VCaP (cell line): ENCODE measurements at regions not wholly inside any gene's neighbourhood (a gene's known extent, or its start where the extent isn't known, plus 50 kb on each side); places are given as distances from the start of the nearest gene placed in this dataset.
"Not testable (repeated sequence)": the region's sequence is repeated elsewhere in the genome, so short reads cannot be mapped to it uniquely, and the experiment has no call there.

Experiments
- H3K27ac ChIP-seq: fragments of 450-650 bp; 2 replicates; pipeline ENCODE4 v1.5.1; 2017
- TF ChIP-seq, protein P1 (sequence below): fragments of 450-650 bp; conservative IDR thresholded peaks from 2 replicates; pipeline ENCODE4 v1.5.1; 2017; ENCODE audit warnings: mild to moderate bottlenecking, moderate library complexity

DNA sequence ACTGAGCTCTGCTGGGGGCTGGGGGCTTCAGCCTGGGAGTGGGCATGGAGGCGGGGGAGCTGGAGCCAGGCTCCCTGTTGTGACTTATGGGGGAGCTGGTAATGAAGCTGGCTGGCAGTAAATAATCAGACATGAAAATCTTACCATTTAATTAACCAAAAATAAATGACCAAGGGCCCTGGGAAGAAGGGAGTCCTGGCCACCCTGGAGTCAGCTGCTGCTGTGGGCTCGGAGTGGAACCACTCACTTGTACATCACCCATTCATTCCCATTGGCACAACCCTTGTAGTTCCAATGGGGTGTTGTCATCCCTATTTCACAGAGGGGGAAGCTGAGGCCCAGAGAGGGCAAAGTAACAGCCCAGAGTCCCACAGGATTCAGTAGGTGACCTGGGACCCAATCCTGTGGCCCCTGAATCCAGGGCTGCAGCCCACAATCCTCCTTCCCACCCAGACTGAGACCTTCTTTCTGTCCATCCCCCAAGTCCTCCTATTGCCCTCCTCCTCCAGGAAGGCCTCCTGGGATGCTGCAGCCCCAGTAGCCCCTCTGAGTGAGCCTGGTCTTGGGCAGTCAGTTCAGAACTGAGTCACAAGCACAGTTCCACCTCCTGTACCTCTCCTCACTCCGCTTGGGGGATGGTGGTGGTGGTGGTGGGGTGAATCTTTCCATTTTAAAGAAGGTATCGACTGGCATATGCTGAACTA lies 259.4 kb upstream of the MVB12B start:
- TF ChIP-seq, protein P1, sequence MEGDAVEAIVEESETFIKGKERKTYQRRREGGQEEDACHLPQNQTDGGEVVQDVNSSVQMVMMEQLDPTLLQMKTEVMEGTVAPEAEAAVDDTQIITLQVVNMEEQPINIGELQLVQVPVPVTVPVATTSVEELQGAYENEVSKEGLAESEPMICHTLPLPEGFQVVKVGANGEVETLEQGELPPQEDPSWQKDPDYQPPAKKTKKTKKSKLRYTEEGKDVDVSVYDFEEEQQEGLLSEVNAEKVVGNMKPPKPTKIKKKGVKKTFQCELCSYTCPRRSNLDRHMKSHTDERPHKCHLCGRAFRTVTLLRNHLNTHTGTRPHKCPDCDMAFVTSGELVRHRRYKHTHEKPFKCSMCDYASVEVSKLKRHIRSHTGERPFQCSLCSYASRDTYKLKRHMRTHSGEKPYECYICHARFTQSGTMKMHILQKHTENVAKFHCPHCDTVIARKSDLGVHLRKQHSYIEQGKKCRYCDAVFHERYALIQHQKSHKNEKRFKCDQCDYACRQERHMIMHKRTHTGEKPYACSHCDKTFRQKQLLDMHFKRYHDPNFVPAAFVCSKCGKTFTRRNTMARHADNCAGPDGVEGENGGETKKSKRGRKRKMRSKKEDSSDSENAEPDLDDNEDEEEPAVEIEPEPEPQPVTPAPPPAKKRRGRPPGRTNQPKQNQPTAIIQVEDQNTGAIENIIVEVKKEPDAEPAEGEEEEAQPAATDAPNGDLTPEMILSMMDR, result no peak
- H3K27ac ChIP-seq, result no peak overlapping the region

DNA sequence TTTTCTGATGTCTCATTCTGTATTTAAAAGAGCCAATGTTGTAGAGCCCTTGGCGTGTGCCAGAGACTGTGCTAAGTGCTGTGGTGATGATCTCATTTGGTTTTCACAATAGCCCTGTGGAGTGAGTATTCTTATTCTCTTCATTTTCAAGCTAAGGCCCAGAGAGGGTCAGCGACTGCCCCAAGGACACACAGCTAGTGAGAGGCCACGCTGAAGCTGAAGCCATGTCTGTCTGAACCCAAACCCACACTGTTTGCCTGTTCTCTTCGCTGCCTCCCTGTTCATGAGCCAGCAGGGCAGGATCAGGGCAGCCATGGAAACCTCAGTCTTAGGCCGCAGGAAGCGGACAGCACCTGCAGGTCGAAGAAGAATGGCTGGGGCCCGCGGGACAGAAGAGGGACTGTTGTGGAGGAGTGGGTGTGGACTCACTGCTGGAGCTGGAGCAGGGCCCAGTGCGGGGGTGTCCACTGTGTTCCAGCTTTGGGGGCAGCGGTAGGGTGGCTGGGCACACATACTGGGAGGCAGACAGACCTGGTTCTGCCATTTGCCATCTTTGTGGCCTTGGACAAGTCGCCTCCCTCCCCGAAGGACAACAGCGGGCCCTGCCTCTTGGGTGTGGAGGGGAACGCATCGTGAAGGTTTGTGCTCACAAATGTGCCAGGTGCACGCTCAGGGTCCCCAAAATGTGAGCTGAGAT lies 257.9 kb upstream of the MVB12B start:
- no peak overlapping the region for H3K27ac ChIP-seq
- TF ChIP-seq, protein P1, result no peak

DNA sequence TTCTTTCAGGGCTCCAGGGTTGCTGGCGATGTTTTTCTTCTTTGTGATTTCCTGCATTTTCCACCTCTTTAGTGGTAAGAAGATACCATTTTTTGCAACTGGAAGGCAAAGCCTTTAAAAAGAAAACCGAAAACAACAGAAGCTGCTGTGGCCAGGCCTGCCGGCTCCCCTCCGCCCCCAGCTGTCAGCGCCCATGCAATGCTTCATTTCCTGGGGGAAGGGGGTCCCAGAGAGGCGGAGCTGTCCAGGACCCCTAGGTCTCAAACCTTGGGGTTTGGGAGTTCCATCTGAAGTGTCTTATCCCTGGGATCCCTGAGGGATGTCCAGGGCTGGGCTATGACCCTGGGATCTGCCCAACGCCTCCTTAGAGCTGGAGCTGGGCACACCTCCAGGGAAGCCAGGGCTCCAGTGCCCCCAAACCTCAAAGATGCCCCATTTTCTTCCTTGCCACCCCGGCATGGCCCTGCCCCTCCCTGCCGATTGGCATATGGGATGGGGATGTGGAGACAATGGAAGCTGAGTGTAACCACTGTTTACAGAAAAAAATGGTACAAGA lies 257.2 kb upstream of the MVB12B start:
- H3K27ac ChIP-seq, result no peak overlapping the region
- TF ChIP-seq, protein P1, result no peak

GRCh38 chr9:126070058-126070655 lies 256.5 kb upstream of the MVB12B start:
- TF ChIP-seq, protein P1, result no peak

DNA sequence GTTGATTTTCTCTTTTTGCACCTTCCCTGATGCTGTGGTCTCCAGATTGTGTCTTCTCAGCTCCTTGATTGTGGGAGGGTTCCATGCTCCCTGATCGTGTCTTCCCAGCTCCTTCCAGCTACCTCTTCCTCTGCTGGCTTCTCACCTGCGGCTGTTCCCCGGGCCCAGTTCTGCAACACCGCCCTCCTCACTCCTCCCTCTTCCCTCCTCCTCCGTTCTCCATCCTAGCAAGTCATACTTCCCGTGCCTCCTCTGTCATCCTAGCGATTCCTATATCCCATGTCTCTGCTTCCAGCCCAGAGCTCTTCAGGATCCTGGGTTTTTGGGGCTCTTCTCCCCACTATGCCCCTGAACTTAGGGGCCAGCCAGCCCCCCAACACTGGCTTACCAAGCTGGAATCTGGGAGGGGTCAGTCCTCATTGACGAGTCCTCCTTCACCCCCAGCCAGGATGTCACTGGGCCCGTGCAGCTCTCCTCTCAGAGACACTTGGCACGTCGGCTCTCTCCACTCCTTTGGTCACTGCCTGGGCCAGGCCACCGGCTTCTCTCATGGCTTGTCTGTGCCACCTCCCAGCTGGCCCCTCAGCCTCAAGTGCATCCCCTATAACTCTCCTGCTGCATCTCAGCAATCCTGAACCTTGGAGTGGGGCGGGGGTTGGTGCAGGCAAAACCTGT lies 255.4 kb upstream of the MVB12B start:
- TF ChIP-seq, protein P1, result no peak
- no peak overlapping the region for H3K27ac ChIP-seq

More at GRCh38 chr9:126070058-126070655, 256.5 kb upstream of the MVB12B start:
- H3K27ac ChIP-seq, result no peak overlapping the region

DNA sequence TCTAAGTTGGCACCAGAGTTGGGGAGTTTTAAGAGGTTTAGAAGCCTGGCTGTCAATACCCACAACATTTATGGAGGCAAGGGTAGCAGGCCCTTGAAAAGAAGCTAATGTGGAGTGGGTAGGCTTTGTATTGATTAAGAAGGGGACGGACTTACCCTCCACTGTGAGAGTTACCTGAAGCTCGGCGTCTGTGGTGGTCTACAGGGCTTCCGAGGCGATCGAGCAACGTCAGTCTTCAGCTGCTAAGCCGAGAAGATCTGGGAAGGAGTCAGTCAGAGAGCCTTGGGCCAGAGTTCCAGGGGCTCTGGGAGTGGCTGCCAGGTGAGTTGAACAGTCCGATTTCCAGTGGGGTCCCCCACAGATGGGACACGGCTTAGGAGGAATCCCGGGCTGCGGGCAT lies 249.0 kb upstream of the MVB12B start:
- H3K27ac ChIP-seq, result not testable (repeated sequence)

DNA sequence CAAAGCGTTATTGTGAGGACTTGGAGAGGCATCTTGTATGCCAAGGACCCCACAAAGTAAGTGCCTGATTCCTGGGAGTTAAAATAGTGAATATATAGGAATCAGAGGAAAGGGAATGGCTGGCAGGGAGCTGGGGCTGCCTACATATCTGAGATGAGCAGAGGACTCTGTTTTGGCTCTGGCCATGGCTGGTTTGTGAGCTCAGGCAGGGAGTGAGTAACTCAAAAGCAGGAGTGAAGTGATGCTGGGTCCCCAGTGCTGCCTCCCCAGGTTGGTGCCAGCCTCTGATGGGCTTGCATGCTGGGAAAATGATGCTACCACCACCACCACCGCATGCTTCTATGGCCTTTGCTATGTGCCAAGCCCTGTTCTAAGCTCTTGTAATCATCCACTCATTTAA lies 246.0 kb upstream of the MVB12B start:
- TF ChIP-seq, protein P1, result no peak
- no peak overlapping the region for H3K27ac ChIP-seq
